HCT116 (cell line): ENCODE measurements at regions not wholly inside any gene's neighbourhood (a gene's known extent, or its start where the extent isn't known, plus 50 kb on each side); places are given as distances from the start of the nearest gene placed in this dataset.

Experiments
- ATAC-seq: fragments of 200-7000 bp; cut with Tn5 transposase; 2 replicates; pipeline ENCODE4 v1.9.1; 2020; ENCODE audit warnings: mild to moderate bottlenecking, moderate library complexity
- BruUV-seq: library from RNA; stranded (reverse); fragments of 400-500 nt; replicated peaks from 2 replicates; lab custom pipeline; 2021; lab: Mats Ljungman, UMichigan
- CTCF ChIA-PET: fragments of 300-600 bp; sonication (Branson Sonifier 250); formaldehyde crosslinking; loops from one replicate; lab custom pipeline; 2021; ENCODE audit warnings: antibody characterized with exemption; lab: Charles Lee
- POLR2A ChIA-PET: fragments of 300-600, 350-600 bp; sonication (Branson Sonifier 250); formaldehyde crosslinking; loops from one replicate; lab custom pipeline; 2021; ENCODE audit warnings: antibody characterized with exemption; lab: Charles Lee
- RAD21 ChIA-PET, 2 experiments: fragments of 300-600 bp; sonication (Branson Sonifier 250); formaldehyde crosslinking; loops; one replicate each; lab custom pipeline; 2023; ENCODE audit warnings: low total read pairs in 2 of 2; ENCODE audit not compliant: uncharacterized antibody in 2 of 2, unreplicated experiment in 2 of 2, low non-redundant PET in 1 of 2; lab: Charles Lee
- DNase-seq: peaks from one replicate; pipeline ENCODE4 v3.0.0-alpha.2; 2010; ENCODE audit warnings: low read depth, low spot score
- H2AFZ ChIP-seq: fragments of 200-600 bp; shearing (Covaris generic), sonication (generic); 2 replicates; pipeline ENCODE4 v1.6.1; 2017; ENCODE audit warnings: low read depth, mixed run types, mixed read lengths, antibody characterized with exemption, low read length; ENCODE audit not compliant: poor library complexity, severe bottlenecking
- H3K27ac ChIP-seq: 2 replicates; pipeline ENCODE4 v1.5.1; 2012; ENCODE audit warnings: low read depth, low read length
- H3K27me3 ChIP-seq: fragments of 200-600 bp; sonication (generic); 2 replicates; pipeline ENCODE4 v1.6.1; 2016; ENCODE audit warnings: mixed run types, low read length, mixed read lengths; ENCODE audit not compliant: insufficient read depth
- H3K36me3 ChIP-seq, 2 experiments: fragments of 200-500 bp in 1 of 2; fragments of 200-600 bp in 1 of 2; sonication (Bioruptor generic) in 1 of 2; sonication (generic) in 1 of 2; 2 replicates each; pipeline versions ENCODE4 v1.5.1 to v1.6.1; 2014 to 2016; ENCODE audit warnings: low read length in 2 of 2, inconsistent platforms in 1 of 2, mixed read lengths in 1 of 2, mixed run types in 1 of 2; ENCODE audit not compliant: insufficient read depth in 2 of 2, control insufficient read depth in 1 of 2
- H3K4me1 ChIP-seq, 2 experiments: fragments of 200-600 bp in 1 of 2; sonication (generic) in 1 of 2; 2 replicates each; pipeline versions ENCODE4 v1.5.1 to v1.6.1; 2012 to 2017; ENCODE audit warnings: low read length in 2 of 2, inconsistent platforms in 1 of 2, mild to moderate bottlenecking in 1 of 2, mixed read lengths in 1 of 2, mixed run types in 1 of 2, moderate library complexity in 1 of 2; ENCODE audit not compliant: insufficient read depth in 2 of 2, control insufficient read depth in 1 of 2
- H3K4me2 ChIP-seq: fragments of 200-600 bp; sonication (generic); 2 replicates; pipeline ENCODE4 v1.6.1; 2017; ENCODE audit warnings: mixed run types, low read length, mixed read lengths
- H3K4me3 ChIP-seq, 2 experiments: fragments of 200-600 bp in 1 of 2; sonication (generic) in 1 of 2; replicated peaks in 1 of 2; 2 replicates each; pipeline ENCODE4 v1.5.1; 2011 to 2016; ENCODE audit warnings: low read length in 2 of 2, control low read depth in 1 of 2, low read depth in 1 of 2, mild to moderate bottlenecking in 1 of 2, mixed read lengths in 1 of 2, mixed run types in 1 of 2
- H3K79me2 ChIP-seq: fragments of 200-600 bp; sonication (generic); 2 replicates; pipeline ENCODE4 v1.6.1; 2017; ENCODE audit warnings: mild to moderate bottlenecking, mixed run types, low read length, moderate library complexity, mixed read lengths; ENCODE audit not compliant: insufficient read depth
- H3K9ac ChIP-seq: fragments of 200-600 bp; sonication (generic); 2 replicates; pipeline ENCODE4 v1.6.1; 2016; ENCODE audit warnings: low read length, mixed read lengths
- H3K9me2 ChIP-seq: fragments of 200-600 bp; sonication (generic), shearing (Covaris generic); 2 replicates; pipeline ENCODE4 v1.6.1; 2017; ENCODE audit warnings: mixed run types, mild to moderate bottlenecking, moderate library complexity; ENCODE audit not compliant: insufficient read depth
- H3K9me3 ChIP-seq, 2 experiments: fragments of 200-500 bp in 1 of 2; fragments of 200-600 bp in 1 of 2; sonication (Bioruptor generic) in 1 of 2; sonication (generic) in 1 of 2; 2 replicates each; pipeline ENCODE4 v1.6.1; 2014 to 2017; ENCODE audit warnings: low read length in 2 of 2, mixed read lengths in 2 of 2, inconsistent platforms in 1 of 2, low read depth in 1 of 2, mild to moderate bottlenecking in 1 of 2, mixed run types in 1 of 2, moderate library complexity in 1 of 2; ENCODE audit not compliant: control insufficient read depth in 1 of 2, insufficient read depth in 1 of 2
- H4K20me1 ChIP-seq: fragments of 200-600 bp; sonication (generic), shearing (Covaris generic); 2 replicates; pipeline ENCODE4 v1.6.1; 2017; ENCODE audit warnings: mixed run types, mild to moderate bottlenecking, moderate library complexity; ENCODE audit not compliant: insufficient read depth
- ATF3 ChIP-seq: IDR thresholded peaks from 2 replicates; pipeline ENCODE4 v1.6.1; 2012
- CEBPB ChIP-seq: IDR thresholded peaks from 2 replicates; pipeline ENCODE4 v1.6.1; 2012; ENCODE audit warnings: low read depth
- CTCF ChIP-seq, 3 experiments: fragments of 200-600 bp in 1 of 3; sonication (generic) in 1 of 3; IDR thresholded peaks in 2 of 3; conservative IDR thresholded peaks in 1 of 3; 2 replicates each; pipeline ENCODE4 v1.5.1; 2012 to 2017; ENCODE audit warnings: low read depth in 2 of 3, low read length in 2 of 3, antibody characterized with exemption in 1 of 3, borderline replicate concordance in 1 of 3, control low read depth in 1 of 3, mild to moderate bottlenecking in 1 of 3, mixed read lengths in 1 of 3, mixed run types in 1 of 3, moderate library complexity in 1 of 3; ENCODE audit not compliant: insufficient read depth in 1 of 3
- EGR1 ChIP-seq: IDR thresholded peaks from 2 replicates; pipeline ENCODE4 v1.6.1; 2012; ENCODE audit warnings: low read depth
- ELF1 ChIP-seq: IDR thresholded peaks from 2 replicates; pipeline ENCODE4 v1.6.1; 2012; ENCODE audit warnings: low read depth, borderline replicate concordance
- EZH2phosphoT487 ChIP-seq: fragments of 200-600 bp; IDR thresholded peaks from 2 replicates; pipeline ENCODE4 v1.6.1; 2018; ENCODE audit warnings: antibody characterized with exemption, borderline replicate concordance
- FOSL1 ChIP-seq: IDR thresholded peaks from 2 replicates; pipeline ENCODE4 v1.6.1; 2012; ENCODE audit warnings: low read depth
- JUND ChIP-seq: IDR thresholded peaks from 2 replicates; pipeline ENCODE4 v1.6.1; 2012
- MAX ChIP-seq: IDR thresholded peaks from 2 replicates; pipeline ENCODE4 v1.6.1; 2012
- POLR2A ChIP-seq: IDR thresholded peaks from 2 replicates; pipeline ENCODE4 v1.7.0; 2011; ENCODE audit warnings: borderline replicate concordance; ENCODE audit not compliant: insufficient read depth, insufficient read length; ENCODE audit errors: extremely low read depth
- POLR2AphosphoS5 ChIP-seq: IDR thresholded peaks from 2 replicates; pipeline ENCODE4 v1.6.1; 2011; ENCODE audit warnings: mild to moderate bottlenecking, low read depth, low read length, moderate library complexity
- RAD21 ChIP-seq: IDR thresholded peaks from 2 replicates; pipeline ENCODE4 v1.6.1; 2012; ENCODE audit warnings: low read depth, mild to moderate bottlenecking
- REST ChIP-seq: IDR thresholded peaks from 2 replicates; pipeline ENCODE4 v1.6.1; 2012; ENCODE audit warnings: low read depth
- SIN3A ChIP-seq: IDR thresholded peaks from 2 replicates; pipeline ENCODE4 v1.6.1; 2012; ENCODE audit warnings: low read depth
- SP1 ChIP-seq: IDR thresholded peaks from 2 replicates; pipeline ENCODE4 v1.6.1; 2012; ENCODE audit warnings: low read depth
- SRF ChIP-seq: IDR thresholded peaks from 2 replicates; pipeline ENCODE4 v1.6.1; 2012; ENCODE audit warnings: low read depth
- ZFX ChIP-seq: fragments of 450-650 bp; IDR thresholded peaks from 2 replicates; pipeline ENCODE4 v1.6.1; 2017
- ZNF274 ChIP-seq: fragments of 200-500 bp; sonication (Bioruptor generic); IDR thresholded peaks from 2 replicates; pipeline ENCODE4 v1.6.1; 2014; ENCODE audit warnings: mild to moderate bottlenecking, low read depth, low read length, inconsistent platforms
- intact Hi-C: fragments of 100-400 bp; cut with micrococcal nuclease; formaldehyde crosslinking; loops from 2 replicates; pipeline ENCODE4 v1.10.0; 2022

- ATAC-seq: no peak
- H3K27ac ChIP-seq: no peak overlapping the region
- no peak for TF ChIP-seq SRF
- no peak for TF ChIP-seq EZH2phosphoT487
- no peak for TF ChIP-seq POLR2AphosphoS5
- no peak for TF ChIP-seq ELF1
- TF ChIP-seq SP1: no peak
- TF ChIP-seq ZFX: no peak
- no peak for TF ChIP-seq REST
- no peak for TF ChIP-seq RAD21
- TF ChIP-seq, all 23 proteins: peak for 0
- intact Hi-C loops: no loop called here
- Histone ChIP-seq H3K36me3 (no peaks in the 10 kb centered on the region), H3K4me3 (no peak overlapping the region), H4K20me1 (no peaks in the 10 kb centered on the region), H3K4me2 (no peak overlapping the region), H3K9me2 (no peaks in the 10 kb centered on the region), H2AFZ (no peak overlapping the region), H3K9ac (no peak overlapping the region), H3K27me3 (no peaks in the 10 kb centered on the region), H3K4me1 (peaks cover 27 to 31% of the 10 kb centered on the region in 2 experiments; a peak in 3 of 4 replicates), H3K9me3 (no peaks in the 10 kb centered on the region), H3K79me2 (peaks cover 77% of the 10 kb centered on the region)
- ChIA-PET CTCF (no interaction called here), POLR2A (no interaction called here), RAD21 (no interaction called here)
- no peak for DNase-seq
- no TSS peak for BruUV-seq
Observed at GRCh38 chr9:110086537-110086936, 121.4 kb downstream of the C9orf152 start.

- Histone ChIP-seq H3K9ac (no peak overlapping the region), H3K79me2 (peaks cover 77% of the 10 kb centered on the region), H2AFZ (no peak overlapping the region), H3K9me3 (no peaks in the 10 kb centered on the region), H3K36me3 (no peaks in the 10 kb centered on the region), H3K27ac (no peak overlapping the region), H3K27me3 (no peaks in the 10 kb centered on the region), H3K4me2 (no peak overlapping the region), H3K4me1 (peaks cover 20% of the 10 kb centered on the region in 2 experiments; a peak in 3 of 4 replicates), H3K4me3 (no peak overlapping the region), H3K9me2 (no peaks in the 10 kb centered on the region), H4K20me1 (no peaks in the 10 kb centered on the region)
- no peak for DNase-seq
- BruUV-seq: no TSS peak
- ChIA-PET CTCF (no interaction called here), RAD21 (no interaction called here), POLR2A (no interaction called here)
- intact Hi-C loops: no loop called here
- no peak for ATAC-seq
- no peak for TF ChIP-seq SIN3A
- no peak for TF ChIP-seq EZH2phosphoT487
- TF ChIP-seq ZNF274: no peak
- TF ChIP-seq JUND: no peak
- no peak for TF ChIP-seq ZFX
- no peak for TF ChIP-seq FOSL1
- no peak for TF ChIP-seq POLR2A
- no peak for TF ChIP-seq CEBPB
- no peak for TF ChIP-seq CTCF (IDR thresholded peaks at IDR 0.05 in 2 of 3, conservative IDR thresholded peaks at IDR 0.05 in 1 of 3; ENCODE audit: borderline replicate concordance in 1 of 3, insufficient read depth in 1 of 3, low read depth in 2 of 3, low read length in 2 of 3)
- TF ChIP-seq EGR1: no peak
- TF ChIP-seq SRF: no peak
- no peak for TF ChIP-seq ELF1
- TF ChIP-seq ATF3: no peak
- no peak for TF ChIP-seq MAX
Observed at GRCh38 chr9:110087605-110088004, 120.4 kb downstream of the C9orf152 start.
